HepG2 (cell line): ENCODE measurements at regions not wholly inside any gene's neighbourhood (a gene's known extent, or its start where the extent isn't known, plus 50 kb on each side); places are given as distances from the start of the nearest gene placed in this dataset.

Experiments used
- AFF4 ChIP-seq: sonication (generic); formaldehyde crosslinking; IDR thresholded peaks from 2 replicates; pipeline ENCODE4 v1.4.0; 2020; ENCODE audit warnings: missing genetic modification reagents
- EHMT2 ChIP-seq: fragments of 200-600 bp; sonication (generic); IDR thresholded peaks from 2 replicates; pipeline ENCODE4 v1.7.0; 2017; ENCODE audit warnings: antibody characterized with exemption, low read depth, low read length, borderline replicate concordance
- FOXA3 ChIP-seq: IDR thresholded peaks from 2 replicates; pipeline ENCODE4 v1.6.1; 2016; ENCODE audit warnings: missing genetic modification reagents, missing compliant biosample characterization
- HCFC1 ChIP-seq: fragments of 150-350 bp; IDR thresholded peaks from 2 replicates; pipeline ENCODE4 v1.6.1; 2014; ENCODE audit warnings: low read depth, low read length
- HNF4A ChIP-seq: sonication (generic); formaldehyde crosslinking; IDR thresholded peaks from 2 replicates; pipeline ENCODE4 v1.4.0; 2020; ENCODE audit warnings: missing genetic modification reagents
- KLF9 ChIP-seq: IDR thresholded peaks from 2 replicates; pipeline ENCODE4 v1.6.1; 2016; ENCODE audit warnings: low read depth
- MTF2 ChIP-seq: sonication (generic); formaldehyde crosslinking; IDR thresholded peaks from 2 replicates; pipeline ENCODE4 v1.5.0; 2020; ENCODE audit warnings: missing genetic modification reagents, borderline replicate concordance
- POLR2AphosphoS5 ChIP-seq: IDR thresholded peaks from 2 replicates; pipeline ENCODE4 v1.6.1; 2012; ENCODE audit warnings: low read depth, low read length
- RARA ChIP-seq: IDR thresholded peaks from 2 replicates; pipeline ENCODE4 v1.6.1; 2016; ENCODE audit warnings: missing genetic modification reagents, missing compliant biosample characterization
- RFX3 ChIP-seq: IDR thresholded peaks from 2 replicates; pipeline ENCODE4 v1.6.1; 2016; ENCODE audit warnings: missing biosample characterization, missing genetic modification reagents
- SSRP1 ChIP-seq: IDR thresholded peaks from 2 replicates; pipeline ENCODE4 v1.6.1; 2016; ENCODE audit warnings: control low read depth
- STAT5B ChIP-seq: sonication (generic); formaldehyde crosslinking; IDR thresholded peaks from 2 replicates; pipeline ENCODE4 v1.4.0; 2020; ENCODE audit warnings: missing genetic modification reagents
- ZEB1 ChIP-seq: IDR thresholded peaks from 2 replicates; pipeline ENCODE4 v1.6.1; 2012; ENCODE audit warnings: mild to moderate bottlenecking, low read depth, inconsistent platforms; ENCODE audit not compliant: insufficient replicate concordance
- ZNF275 ChIP-seq: sonication (generic); formaldehyde crosslinking; IDR thresholded peaks from 2 replicates; pipeline ENCODE4 v1.8.0; 2022; ENCODE audit warnings: missing genetic modification reagents, mild to moderate bottlenecking, inconsistent platforms, borderline replicate concordance
- ZNF788 ChIP-seq: sonication (generic); formaldehyde crosslinking; IDR thresholded peaks from 2 replicates; pipeline ENCODE4 v1.5.0; 2020; ENCODE audit warnings: mild to moderate bottlenecking, missing genetic modification reagents, borderline replicate concordance
- ZSCAN31 ChIP-seq: sonication (generic); formaldehyde crosslinking; IDR thresholded peaks from 2 replicates; pipeline ENCODE4 v1.5.0; 2020; ENCODE audit warnings: low read depth, mild to moderate bottlenecking, missing genetic modification reagents
- TF ChIP-seq, protein P1 (sequence below): IDR thresholded peaks from 2 replicates; pipeline ENCODE4 v1.6.1; 2016; ENCODE audit warnings: low read depth
- TF ChIP-seq, protein P2 (sequence below): sonication (generic); formaldehyde crosslinking; IDR thresholded peaks from 2 replicates; pipeline ENCODE4 v1.4.0; 2020; ENCODE audit warnings: low read depth, mild to moderate bottlenecking, missing genetic modification reagents
- TF ChIP-seq, protein P3 (sequence below): sonication (generic); formaldehyde crosslinking; IDR thresholded peaks from 2 replicates; pipeline ENCODE4 v1.4.0; 2020; ENCODE audit warnings: mild to moderate bottlenecking, low read depth, missing genetic modification reagents

- TF ChIP-seq, protein P1, sequence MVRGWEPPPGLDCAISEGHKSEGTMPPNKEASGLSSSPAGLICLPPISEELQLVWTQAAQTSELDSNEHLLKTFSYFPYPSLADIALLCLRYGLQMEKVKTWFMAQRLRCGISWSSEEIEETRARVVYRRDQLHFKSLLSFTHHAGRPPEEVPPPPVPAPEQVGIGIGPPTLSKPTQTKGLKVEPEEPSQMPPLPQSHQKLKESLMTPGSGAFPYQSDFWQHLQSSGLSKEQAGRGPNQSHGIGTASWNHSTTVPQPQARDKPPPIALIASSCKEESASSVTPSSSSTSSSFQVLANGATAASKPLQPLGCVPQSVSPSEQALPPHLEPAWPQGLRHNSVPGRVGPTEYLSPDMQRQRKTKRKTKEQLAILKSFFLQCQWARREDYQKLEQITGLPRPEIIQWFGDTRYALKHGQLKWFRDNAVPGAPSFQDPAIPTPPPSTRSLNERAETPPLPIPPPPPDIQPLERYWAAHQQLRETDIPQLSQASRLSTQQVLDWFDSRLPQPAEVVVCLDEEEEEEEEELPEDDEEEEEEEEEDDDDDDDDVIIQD (CRISPR knock-in tag) = no peak
- TF ChIP-seq RARA (CRISPR knock-in tag) = no peak
- TF ChIP-seq, protein P2, sequence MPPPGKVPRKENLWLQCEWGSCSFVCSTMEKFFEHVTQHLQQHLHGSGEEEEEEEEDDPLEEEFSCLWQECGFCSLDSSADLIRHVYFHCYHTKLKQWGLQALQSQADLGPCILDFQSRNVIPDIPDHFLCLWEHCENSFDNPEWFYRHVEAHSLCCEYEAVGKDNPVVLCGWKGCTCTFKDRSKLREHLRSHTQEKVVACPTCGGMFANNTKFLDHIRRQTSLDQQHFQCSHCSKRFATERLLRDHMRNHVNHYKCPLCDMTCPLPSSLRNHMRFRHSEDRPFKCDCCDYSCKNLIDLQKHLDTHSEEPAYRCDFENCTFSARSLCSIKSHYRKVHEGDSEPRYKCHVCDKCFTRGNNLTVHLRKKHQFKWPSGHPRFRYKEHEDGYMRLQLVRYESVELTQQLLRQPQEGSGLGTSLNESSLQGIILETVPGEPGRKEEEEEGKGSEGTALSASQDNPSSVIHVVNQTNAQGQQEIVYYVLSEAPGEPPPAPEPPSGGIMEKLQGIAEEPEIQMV (CRISPR knock-in tag) = 0 out of 2 replicates have a peak, but pooled peaks have one; percentile 60
- TF ChIP-seq ZNF788 (CRISPR knock-in tag) = 0 out of 2 replicates have a peak, but pooled peaks have one; percentile 36
- no peak for TF ChIP-seq AFF4 (CRISPR knock-in tag)
- no peak for TF ChIP-seq ZEB1
- TF ChIP-seq STAT5B (CRISPR knock-in tag) = no peak
- no peak for TF ChIP-seq HNF4A (CRISPR knock-in tag)
- TF ChIP-seq, protein P3, sequence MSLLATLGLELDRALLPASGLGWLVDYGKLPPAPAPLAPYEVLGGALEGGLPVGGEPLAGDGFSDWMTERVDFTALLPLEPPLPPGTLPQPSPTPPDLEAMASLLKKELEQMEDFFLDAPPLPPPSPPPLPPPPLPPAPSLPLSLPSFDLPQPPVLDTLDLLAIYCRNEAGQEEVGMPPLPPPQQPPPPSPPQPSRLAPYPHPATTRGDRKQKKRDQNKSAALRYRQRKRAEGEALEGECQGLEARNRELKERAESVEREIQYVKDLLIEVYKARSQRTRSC (CRISPR knock-in tag) = no peak
- no peak for TF ChIP-seq EHMT2
- TF ChIP-seq SSRP1 (CRISPR knock-in tag) = no peak
- no peak for TF ChIP-seq HCFC1
- TF ChIP-seq MTF2 (CRISPR knock-in tag) = 0 out of 2 replicates have a peak, but pooled peaks have one; percentile 79
- TF ChIP-seq POLR2AphosphoS5 = no peak
- TF ChIP-seq ZNF275 (CRISPR knock-in tag) = no peak
- TF ChIP-seq ZSCAN31 (CRISPR knock-in tag) = no peak; the same call in 1 of the 2 replicates
- TF ChIP-seq KLF9 (CRISPR knock-in tag) = no peak
- no peak for TF ChIP-seq FOXA3 (CRISPR knock-in tag)
- TF ChIP-seq RFX3 (CRISPR knock-in tag) = peak; percentile 43; the same call in 1 of the 2 replicates
Measured at GRCh38 chr20:25865715-25866656, 169.3 kb upstream of the ZNF337 start (continued).
